GM12873 (cell line): ENCODE measurements at regions not wholly inside any gene's neighbourhood (a gene's known extent, or its start where the extent isn't known, plus 50 kb on each side); places are given as distances from the start of the nearest gene placed in this dataset.

ENCODE experiments used
- TF ChIP-seq, protein P1 (sequence below): IDR thresholded peaks from 2 replicates; pipeline ENCODE4 v1.5.1; 2012; ENCODE audit warnings: low read depth, mild to moderate bottlenecking, moderate library complexity, low read length, control low read depth; ENCODE audit not compliant: insufficient read depth; ENCODE audit errors: missing control alignments

DNA sequence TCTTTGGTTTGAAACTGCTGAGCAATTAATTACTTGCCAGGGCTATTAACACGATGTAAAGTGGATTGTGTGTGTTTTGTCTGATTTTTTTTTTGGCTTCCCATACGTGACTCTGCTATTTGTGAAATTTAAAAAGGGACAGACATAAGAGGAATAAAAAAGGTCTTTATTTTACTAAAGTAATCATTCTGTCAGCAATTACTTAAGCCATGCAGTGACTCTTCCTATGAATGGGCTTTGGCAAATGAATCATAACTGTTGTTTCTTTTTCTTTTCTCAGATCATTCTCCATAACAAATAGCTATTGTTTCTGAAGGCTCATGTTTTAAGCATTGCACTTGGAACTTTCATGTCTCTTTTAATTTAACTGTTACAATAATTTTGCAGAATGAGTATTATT lies 461.3 kb upstream of the RORB start:
- TF ChIP-seq, protein P1, sequence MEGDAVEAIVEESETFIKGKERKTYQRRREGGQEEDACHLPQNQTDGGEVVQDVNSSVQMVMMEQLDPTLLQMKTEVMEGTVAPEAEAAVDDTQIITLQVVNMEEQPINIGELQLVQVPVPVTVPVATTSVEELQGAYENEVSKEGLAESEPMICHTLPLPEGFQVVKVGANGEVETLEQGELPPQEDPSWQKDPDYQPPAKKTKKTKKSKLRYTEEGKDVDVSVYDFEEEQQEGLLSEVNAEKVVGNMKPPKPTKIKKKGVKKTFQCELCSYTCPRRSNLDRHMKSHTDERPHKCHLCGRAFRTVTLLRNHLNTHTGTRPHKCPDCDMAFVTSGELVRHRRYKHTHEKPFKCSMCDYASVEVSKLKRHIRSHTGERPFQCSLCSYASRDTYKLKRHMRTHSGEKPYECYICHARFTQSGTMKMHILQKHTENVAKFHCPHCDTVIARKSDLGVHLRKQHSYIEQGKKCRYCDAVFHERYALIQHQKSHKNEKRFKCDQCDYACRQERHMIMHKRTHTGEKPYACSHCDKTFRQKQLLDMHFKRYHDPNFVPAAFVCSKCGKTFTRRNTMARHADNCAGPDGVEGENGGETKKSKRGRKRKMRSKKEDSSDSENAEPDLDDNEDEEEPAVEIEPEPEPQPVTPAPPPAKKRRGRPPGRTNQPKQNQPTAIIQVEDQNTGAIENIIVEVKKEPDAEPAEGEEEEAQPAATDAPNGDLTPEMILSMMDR: no peak

GRCh38 chr9:74036549-74037231 lies 460.4 kb upstream of the RORB start:
- TF ChIP-seq, protein P1: no peak

- TF ChIP-seq, protein P1: no peak
Measured at GRCh38 chr9:74037274-74037673, 459.9 kb upstream of the RORB start.

DNA sequence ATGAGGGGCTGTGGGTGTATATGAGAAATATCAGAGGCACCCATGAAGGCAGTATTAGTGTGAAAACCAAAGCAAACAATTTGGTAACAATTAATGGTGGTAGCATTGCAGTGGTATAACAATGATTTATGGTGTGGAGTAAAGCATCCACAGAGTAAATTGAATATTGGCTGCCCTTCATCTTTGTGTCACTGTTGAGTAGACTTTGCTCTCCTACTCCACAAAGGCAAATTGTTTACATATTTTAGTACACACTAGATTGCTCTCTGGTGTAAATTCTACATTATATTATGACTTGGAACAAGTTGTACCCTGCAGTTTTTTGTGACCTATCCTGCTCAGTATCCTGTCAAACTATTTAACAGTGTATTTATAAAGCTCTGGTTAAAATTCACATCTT lies 455.5 kb upstream of the RORB start:
- TF ChIP-seq, protein P1: no peak

GRCh38 chr9:74044844-74045243 lies 452.3 kb upstream of the RORB start:
- TF ChIP-seq, protein P1: no peak

- TF ChIP-seq, protein P1: no peak
Measured at GRCh38 chr9:74056023-74056422, 441.1 kb upstream of the RORB start.

- TF ChIP-seq, protein P1: no peak
Measured at GRCh38 chr9:74064702-74065101, 432.4 kb upstream of the RORB start.

DNA sequence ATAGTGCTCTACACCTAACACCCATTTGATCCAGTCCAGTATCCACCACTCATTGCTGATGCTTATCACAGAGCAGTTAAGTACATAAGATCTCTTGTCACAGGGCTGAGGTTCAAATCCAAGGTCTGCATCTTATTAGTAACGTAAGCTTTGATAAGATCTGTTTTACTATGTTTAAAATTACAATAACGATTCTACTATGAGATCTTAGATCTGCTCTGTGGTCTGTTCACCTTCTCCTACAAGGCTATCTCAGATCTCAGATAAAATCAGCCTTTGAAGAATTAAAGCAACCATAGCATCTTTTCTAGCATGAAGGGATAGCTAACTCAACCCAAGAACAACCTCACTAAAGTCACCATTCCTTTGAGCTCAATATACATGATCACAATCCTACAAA lies 431.0 kb upstream of the RORB start:
- TF ChIP-seq, protein P1: no peak
